ENCODE measurements at regions not wholly inside any gene's neighbourhood (a gene's known extent, or its start where the extent isn't known, plus 50 kb on each side); places are given as distances from the start of the nearest gene placed in this dataset.

GRCh38 chr11:19602891-19603290 lies 109.7 kb upstream of the NAV2 start:
- Histone ChIP-seq H3K27me3 (ENCODE audit: control insufficient read depth, insufficient read depth, low read length) (peaks cover 11% of the 10 kb centered on the region), H3K36me3 (ENCODE audit: control insufficient read depth, insufficient read depth, low read length) (no peaks in the 10 kb centered on the region), H3K4me3 (ENCODE audit: low read depth, low read length) (no peak overlapping the region)
- FAIRE-seq (no peak), DNase-seq (ENCODE audit: low read depth) (no peak)
- TF ChIP-seq CTCF (IDR thresholded peaks at IDR 0.05; ENCODE audit: insufficient read depth, low read length, severe bottlenecking): no peak

GRCh38 chr11:19602406-19602805 lies 110.2 kb upstream of the NAV2 start:
- FAIRE-seq: no peak
- no peak for TF ChIP-seq CTCF (IDR thresholded peaks at IDR 0.05; ENCODE audit: insufficient read depth, low read length, severe bottlenecking)
- Histone ChIP-seq H3K36me3 (ENCODE audit: control insufficient read depth, insufficient read depth, low read length) (no peaks in the 10 kb centered on the region), H3K4me3 (ENCODE audit: low read depth, low read length) (no peak overlapping the region), H3K27me3 (ENCODE audit: control insufficient read depth, insufficient read depth, low read length) (peaks cover 11% of the 10 kb centered on the region)
- no peak for DNase-seq (ENCODE audit: low read depth)

- FAIRE-seq: no peak
- Histone ChIP-seq H3K36me3 (ENCODE audit: control insufficient read depth, insufficient read depth, low read length) (no peaks in the 10 kb centered on the region), H3K27me3 (ENCODE audit: control insufficient read depth, insufficient read depth, low read length) (peaks cover 8% of the 10 kb centered on the region), H3K4me3 (ENCODE audit: low read depth, low read length) (no peak overlapping the region)
- TF ChIP-seq CTCF (IDR thresholded peaks at IDR 0.05; ENCODE audit: insufficient read depth, low read length, severe bottlenecking): no peak
- no peak for DNase-seq (ENCODE audit: low read depth)
Observed at GRCh38 chr11:19601235-19601634, 111.4 kb upstream of the NAV2 start.

GRCh38 chr11:19599681-19600080 lies 113.0 kb upstream of the NAV2 start:
- Histone ChIP-seq H3K36me3 (ENCODE audit: control insufficient read depth, insufficient read depth, low read length) (no peaks in the 10 kb centered on the region), H3K4me3 (ENCODE audit: low read depth, low read length) (no peak overlapping the region), H3K27me3 (ENCODE audit: control insufficient read depth, insufficient read depth, low read length) (peaks cover 8% of the 10 kb centered on the region)
- FAIRE-seq (no peak), DNase-seq (ENCODE audit: low read depth) (no peak)
- TF ChIP-seq CTCF (IDR thresholded peaks at IDR 0.05; ENCODE audit: insufficient read depth, low read length, severe bottlenecking): no peak

GRCh38 chr11:19598876-19599486 lies 113.7 kb upstream of the NAV2 start:
- Histone ChIP-seq H3K4me3 (ENCODE audit: low read depth, low read length) (no peak overlapping the region), H3K27me3 (ENCODE audit: control insufficient read depth, insufficient read depth, low read length) (peaks cover 9% of the 10 kb centered on the region), H3K36me3 (ENCODE audit: control insufficient read depth, insufficient read depth, low read length) (no peaks in the 10 kb centered on the region)
- DNase-seq (ENCODE audit: low read depth) (no peak), FAIRE-seq (peak; percentile 60)
- no peak for TF ChIP-seq CTCF (IDR thresholded peaks at IDR 0.05; ENCODE audit: insufficient read depth, low read length, severe bottlenecking)

- TF ChIP-seq CTCF (IDR thresholded peaks at IDR 0.05; ENCODE audit: insufficient read depth, low read length, severe bottlenecking): no peak
- Histone ChIP-seq H3K27me3 (ENCODE audit: control insufficient read depth, insufficient read depth, low read length) (peaks cover 10% of the 10 kb centered on the region), H3K36me3 (ENCODE audit: control insufficient read depth, insufficient read depth, low read length) (no peaks in the 10 kb centered on the region), H3K4me3 (ENCODE audit: low read depth, low read length) (no peak overlapping the region)
- DNase-seq (ENCODE audit: low read depth) (no peak), FAIRE-seq (no peak)
Observed at GRCh38 chr11:19598456-19598855, 114.2 kb upstream of the NAV2 start.
